GM18868 (cell line): ENCODE measurements at regions not wholly inside any gene's neighbourhood (a gene's known extent, or its start where the extent isn't known, plus 50 kb on each side); places are given as distances from the start of the nearest gene placed in this dataset.

ENCODE experiments used
- ATAC-seq: cut with Tn5 transposase; IDR thresholded peaks from one replicate; pipeline ENCODE4 v1.9.1; 2021; ENCODE audit warnings: mild to moderate bottlenecking, moderate library complexity; ENCODE audit not compliant: unreplicated experiment

GRCh38 chr9:108565651-108566378 lies 290.0 kb downstream of the ACTL7B start:
- peak; percentile 81 for ATAC-seq

DNA sequence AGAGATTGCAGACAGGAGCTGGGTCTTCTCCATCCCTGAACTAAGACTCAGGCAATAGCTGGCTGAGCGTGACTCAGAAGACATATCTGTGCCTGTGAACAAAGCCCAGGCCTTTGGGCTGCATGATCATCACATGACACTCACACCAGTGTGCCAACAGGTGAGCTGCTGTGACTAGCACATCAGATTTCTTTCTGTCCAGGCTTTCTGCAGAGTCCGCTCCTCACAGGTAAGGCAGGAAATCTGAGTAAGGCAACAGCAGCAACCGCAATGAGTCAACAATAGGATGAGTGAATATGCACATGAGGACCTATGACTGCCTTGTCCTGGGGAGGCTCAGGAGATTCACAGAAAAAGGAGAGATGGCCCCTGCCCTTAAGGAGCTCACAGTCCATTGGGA lies 293.6 kb downstream of the ACTL7B start:
- no peak for ATAC-seq

DNA sequence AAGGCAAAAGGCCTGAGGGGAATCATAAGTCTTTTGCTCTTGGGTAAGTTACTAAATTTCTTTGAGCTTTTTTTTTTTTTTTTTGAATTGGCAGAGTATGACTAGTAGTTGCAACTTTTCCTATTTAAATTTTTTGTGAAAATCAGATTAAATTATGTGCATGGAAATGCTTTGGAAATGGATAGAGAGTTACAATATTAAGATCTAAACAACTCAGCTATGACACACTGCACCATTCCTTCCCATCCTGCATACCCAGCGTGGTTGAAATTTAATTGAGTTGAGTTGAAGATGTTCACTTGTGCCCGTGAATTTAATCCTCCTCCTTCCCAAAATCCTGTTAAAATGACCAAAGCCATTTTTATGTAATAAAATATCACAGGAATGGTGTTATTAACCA lies 296.4 kb downstream of the ACTL7B start:
- no peak for ATAC-seq

- ATAC-seq = no peak
These were observed 301.0 kb downstream of the ACTL7B start for GRCh38 chr9:108554831-108555230.

GRCh38 chr9:108553111-108553635 lies 302.6 kb downstream of the ACTL7B start:
- ATAC-seq = no peak

DNA sequence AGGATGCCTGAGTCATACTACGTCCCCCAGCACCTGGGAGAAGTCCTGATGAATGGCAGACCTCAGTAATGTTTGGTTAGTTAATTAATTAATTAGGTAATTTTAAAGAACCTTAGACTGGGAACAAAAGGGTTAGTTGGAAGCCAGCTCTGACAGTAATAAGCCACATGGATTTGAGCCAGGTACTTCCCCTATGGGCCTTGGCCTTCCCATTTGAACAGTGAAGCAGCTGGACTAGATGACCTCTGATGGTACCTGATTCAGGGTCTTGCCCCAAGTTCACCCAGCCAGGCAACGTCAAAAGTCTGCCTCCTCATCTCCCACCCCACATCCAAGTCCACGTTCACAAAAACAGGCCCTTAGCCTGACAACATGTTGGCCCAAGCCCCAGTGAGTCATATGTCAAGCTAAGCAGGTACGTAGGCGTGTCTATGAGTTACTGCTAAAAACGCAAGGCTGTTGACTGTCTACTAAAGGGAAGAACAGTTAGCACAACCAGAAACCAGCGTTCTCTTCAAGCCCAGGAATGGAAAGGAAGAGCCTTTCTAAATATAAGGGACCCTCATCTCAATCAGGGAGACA lies 303.2 kb downstream of the ACTL7B start:
- no peak for ATAC-seq

DNA sequence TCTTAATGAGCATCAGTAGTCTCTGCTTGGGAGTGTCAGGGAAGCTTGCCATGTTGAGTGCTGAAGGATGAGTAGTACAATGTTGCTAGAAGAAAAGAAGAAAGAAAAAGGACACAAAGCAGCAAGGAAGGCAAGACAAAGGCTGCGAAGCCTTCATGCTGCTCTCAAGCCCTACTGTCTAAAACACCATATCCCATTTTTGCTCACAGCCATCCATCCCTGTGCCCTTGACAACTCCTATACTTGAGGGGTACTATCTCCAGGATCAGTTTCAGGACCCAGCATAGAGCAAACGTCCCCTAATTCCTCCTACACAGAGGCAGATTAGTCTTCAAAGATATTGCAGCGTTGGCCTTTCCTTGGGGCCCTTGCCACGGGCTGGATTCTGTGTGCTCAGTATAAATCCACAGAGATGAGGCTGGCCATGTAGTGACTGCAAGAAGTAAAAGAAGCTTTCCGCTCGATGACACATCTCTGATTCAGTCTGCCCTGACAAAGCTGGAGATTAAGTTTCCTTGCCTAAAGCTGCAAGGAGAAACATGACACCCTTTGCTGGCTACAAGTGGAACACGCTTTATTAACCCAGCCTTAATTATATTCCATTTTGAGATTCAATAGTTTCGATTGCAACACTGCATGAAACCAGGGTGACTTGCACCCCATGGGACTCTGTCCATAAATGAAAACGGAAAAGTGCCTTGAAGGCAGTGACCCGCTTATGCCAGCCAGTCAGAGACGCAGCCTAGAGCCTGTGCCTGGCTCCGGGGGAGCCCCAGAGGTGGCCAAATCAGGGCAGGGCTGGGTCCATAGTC lies 304.6 kb downstream of the ACTL7B start:
- ATAC-seq = no peak

DNA sequence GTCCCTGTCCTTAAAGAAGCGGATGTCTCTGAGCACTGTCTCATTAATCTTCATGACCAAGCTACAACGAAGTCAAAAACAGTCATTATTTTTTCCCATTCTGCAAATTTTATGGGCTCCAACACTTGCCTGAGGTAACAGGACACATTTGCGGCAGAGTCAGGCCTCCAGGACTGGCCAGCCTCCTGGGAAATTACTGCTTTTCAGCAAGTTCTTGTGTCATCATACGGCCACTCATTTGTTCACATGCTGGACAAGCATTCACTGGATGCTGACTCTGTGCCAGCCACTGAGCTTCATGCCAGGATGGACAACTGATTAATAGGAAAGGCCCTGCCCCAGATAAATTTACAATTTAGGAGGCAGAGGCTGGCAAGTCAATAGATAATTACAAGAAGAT lies 305.7 kb downstream of the ACTL7B start:
- no peak for ATAC-seq

DNA sequence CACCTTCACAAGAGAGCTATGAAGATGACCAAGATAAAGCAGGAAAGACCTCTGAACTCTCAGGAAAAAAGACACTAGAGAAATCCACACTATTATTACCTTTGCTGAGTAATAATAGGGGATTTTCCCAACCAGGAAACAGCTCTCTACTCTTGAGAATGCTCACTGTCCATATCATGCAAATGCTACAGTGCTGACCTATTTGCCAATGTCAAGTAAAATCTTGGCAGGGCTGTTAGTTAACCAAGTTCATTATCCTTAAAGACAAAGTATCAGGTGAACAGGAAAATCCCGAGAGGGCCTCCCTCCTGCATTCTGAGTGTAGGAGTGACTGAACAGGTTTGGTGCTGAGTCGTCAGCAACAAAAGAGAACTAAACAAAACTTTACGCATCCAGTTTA lies 306.6 kb downstream of the ACTL7B start:
- ATAC-seq = no peak

- no peak for ATAC-seq
These were observed 308.2 kb downstream of the ACTL7B start for GRCh38 chr9:108547411-108548135.

DNA sequence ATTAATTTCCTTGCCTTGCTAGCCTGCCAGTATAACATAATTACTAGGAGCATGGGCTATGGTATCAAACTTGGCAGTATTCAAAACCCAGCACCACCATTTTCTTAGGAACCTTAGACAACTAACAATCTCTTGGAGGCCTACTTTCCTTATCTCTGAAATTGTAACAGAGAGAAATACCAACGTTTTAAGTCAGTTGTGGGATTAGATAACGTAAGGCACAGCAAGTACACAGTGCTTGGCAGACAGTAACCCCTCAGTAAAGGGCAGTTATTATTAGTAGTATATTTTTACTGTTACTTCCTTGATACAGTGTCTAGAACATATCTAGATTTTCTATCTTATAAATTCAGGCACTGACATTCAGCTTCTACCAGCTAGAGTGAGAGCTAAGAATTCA lies 309.6 kb downstream of the ACTL7B start:
- ATAC-seq = no peak

DNA sequence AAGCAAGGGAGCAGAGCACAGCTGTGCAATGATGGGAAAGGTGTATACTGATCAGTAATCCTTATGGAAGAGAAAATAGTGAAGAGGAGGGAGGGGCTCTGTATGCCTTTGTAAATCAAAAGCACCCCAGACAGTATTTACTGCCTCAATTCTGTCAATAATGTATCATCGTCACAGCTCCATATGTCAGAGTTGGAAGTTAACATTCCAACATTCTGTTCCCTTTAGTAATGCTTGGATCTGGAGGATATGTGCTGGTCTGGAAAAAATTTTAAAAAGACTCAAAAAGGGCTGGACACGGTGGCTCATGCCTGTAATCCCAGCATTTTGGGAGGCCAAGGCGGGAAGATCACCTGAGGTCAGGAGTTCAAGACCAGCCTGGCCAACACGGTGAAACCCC lies 310.4 kb downstream of the ACTL7B start:
- ATAC-seq = no peak

GRCh38 chr9:108544866-108545265 lies 310.9 kb downstream of the ACTL7B start:
- ATAC-seq = no peak

DNA sequence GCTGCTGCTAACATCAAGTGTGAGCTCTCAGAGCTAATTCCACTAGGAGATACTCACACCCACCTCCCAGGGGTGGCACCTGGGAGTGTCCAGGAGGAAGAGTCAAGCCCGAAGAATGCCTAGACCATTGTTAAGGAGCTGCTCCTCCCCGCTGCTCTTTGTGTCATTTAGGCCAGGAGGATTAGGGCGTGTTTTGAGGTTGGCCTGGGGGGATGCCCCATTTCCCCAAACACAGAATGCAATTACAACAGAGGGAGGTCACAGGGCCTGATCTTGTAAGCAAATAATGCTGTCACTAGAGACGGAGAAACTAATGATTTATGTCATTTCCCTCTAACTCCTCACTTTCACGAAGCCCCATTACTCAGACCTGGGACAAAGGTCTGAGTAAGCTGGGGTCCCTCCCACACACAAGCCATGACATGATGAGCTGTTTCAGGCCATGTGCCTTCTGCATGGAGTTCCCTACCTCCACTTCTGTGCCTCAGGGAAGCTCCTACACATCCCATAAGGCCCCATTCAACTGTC lies 312.5 kb downstream of the ACTL7B start:
- ATAC-seq = no peak

- no peak for ATAC-seq
These were observed 318.0 kb downstream of the ACTL7B start for GRCh38 chr9:108537756-108538155.

GRCh38 chr9:108536836-108537601 lies 318.8 kb downstream of the ACTL7B start:
- ATAC-seq = no peak

DNA sequence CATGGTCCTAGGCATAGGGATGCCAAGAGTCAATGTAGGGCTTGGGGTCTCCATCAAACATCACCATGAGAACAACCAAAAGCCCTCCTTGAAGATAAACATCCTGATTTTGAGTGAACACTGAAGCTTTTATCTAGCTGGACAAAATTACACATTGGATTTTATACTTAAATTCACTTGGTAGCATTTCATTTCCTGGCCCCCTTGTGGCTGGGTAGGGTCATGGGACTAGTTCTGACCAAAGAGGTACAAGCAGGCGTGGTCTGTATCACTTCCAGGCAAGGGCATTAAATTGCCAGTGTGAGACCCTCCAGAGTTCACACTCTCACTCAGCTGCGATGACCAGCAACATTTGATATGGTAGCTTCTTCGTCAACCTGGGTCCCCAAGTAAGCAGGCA lies 320.3 kb downstream of the ACTL7B start:
- peak; percentile 74 for ATAC-seq

- ATAC-seq = no peak
These were observed 321.0 kb downstream of the ACTL7B start for GRCh38 chr9:108534741-108535140.

GRCh38 chr9:108530141-108530540 lies 325.6 kb downstream of the ACTL7B start:
- no peak for ATAC-seq

- no peak for ATAC-seq
These were observed 327.6 kb downstream of the ACTL7B start for GRCh38 chr9:108528231-108528630.
